IMR-90 (cell line): ENCODE measurements at regions not wholly inside any gene's neighbourhood (a gene's known extent, or its start where the extent isn't known, plus 50 kb on each side); places are given as distances from the start of the nearest gene placed in this dataset.

ENCODE experiments used
- ATAC-seq: fragments of 200-7000 bp; cut with Tn5 transposase; 2 replicates; pipeline ENCODE4 v1.9.1; 2020; ENCODE audit warnings: low read depth, mild to moderate bottlenecking, moderate library complexity
- BruUV-seq: library from RNA; stranded (reverse); fragments of 400-500 nt; replicated peaks from 2 replicates; lab custom pipeline; 2021; lab: Mats Ljungman, UMichigan
- CTCF ChIA-PET: fragments of 300-600 bp; formaldehyde crosslinking; extraction: SDS; loops from one replicate; lab custom pipeline; 2021; ENCODE audit warnings: antibody characterized with exemption; lab: Yijun Ruan, JAX
- POLR2A ChIA-PET: fragments of 300-600 bp; sonication (Branson Sonifier 250); formaldehyde crosslinking; loops from one replicate; lab custom pipeline; 2022; ENCODE audit warnings: antibody characterized with exemption; ENCODE audit not compliant: unreplicated experiment; lab: Charles Lee
- DNase-seq: peaks from one replicate; pipeline ENCODE4 v3.0.0; 2013
- H2AFZ ChIP-seq: replicated peaks from 2 replicates; pipeline ENCODE3; 2013; ENCODE audit warnings: low read length, mild to moderate bottlenecking; ENCODE audit not compliant: poor library complexity
- H2AK5ac ChIP-seq: 2 replicates; pipeline ENCODE4 v1.6.1; 2013; ENCODE audit warnings: low read depth, low read length, inconsistent platforms
- H2AK9ac ChIP-seq: replicated peaks from 2 replicates; pipeline ENCODE3; 2013; ENCODE audit warnings: mild to moderate bottlenecking, low read depth, low read length, moderate library complexity; ENCODE audit not compliant: poor library complexity
- H2BK120ac ChIP-seq: 2 replicates; pipeline ENCODE4 v1.6.1; 2013; ENCODE audit warnings: low read depth, low read length, inconsistent platforms
- H2BK15ac ChIP-seq: 3 replicates; pipeline ENCODE4 v1.6.1; 2013; ENCODE audit warnings: low read depth, low read length, inconsistent platforms
- H2BK20ac ChIP-seq: 2 replicates; pipeline ENCODE4 v1.6.1; 2013; ENCODE audit warnings: low read depth, mild to moderate bottlenecking, inconsistent platforms, low read length, moderate library complexity
- H2BK5ac ChIP-seq: 2 replicates; pipeline ENCODE4 v1.6.1; 2013; ENCODE audit warnings: mild to moderate bottlenecking, low read depth, low read length, inconsistent platforms; ENCODE audit not compliant: poor library complexity, severe bottlenecking
- H3K14ac ChIP-seq: replicated peaks from 2 replicates; pipeline ENCODE4 v1.6.1; 2013; ENCODE audit warnings: low read depth, low read length, inconsistent platforms
- H3K18ac ChIP-seq: 2 replicates; pipeline ENCODE4 v1.6.1; 2013; ENCODE audit warnings: low read depth, low read length, control low read depth
- H3K23ac ChIP-seq: 2 replicates; pipeline ENCODE4 v1.6.1; 2013; ENCODE audit warnings: low read depth, low read length, inconsistent platforms
- H3K27ac ChIP-seq: 2 replicates; pipeline ENCODE4 v1.5.1; 2013; ENCODE audit warnings: mild to moderate bottlenecking, control low read depth, low read length; ENCODE audit not compliant: insufficient read depth
- H3K27me3 ChIP-seq: 2 replicates; pipeline ENCODE4 v1.6.1; 2013; ENCODE audit warnings: low read length; ENCODE audit not compliant: control insufficient read depth, insufficient read depth
- H3K36me3 ChIP-seq: 2 replicates; pipeline ENCODE4 v1.6.1; 2013; ENCODE audit warnings: low read length, mixed read lengths; ENCODE audit not compliant: control insufficient read depth, insufficient read depth
- H3K4ac ChIP-seq: 2 replicates; pipeline ENCODE4 v1.6.1; 2013; ENCODE audit warnings: low read depth, low read length, inconsistent platforms
- H3K4me1 ChIP-seq: 2 replicates; pipeline ENCODE4 v1.6.1; 2013; ENCODE audit warnings: low read length, mixed read lengths; ENCODE audit not compliant: control insufficient read depth, insufficient read depth
- H3K4me2 ChIP-seq: 2 replicates; pipeline ENCODE4 v1.6.1; 2013; ENCODE audit warnings: low read depth, mild to moderate bottlenecking, control low read depth, low read length, moderate library complexity
- H3K4me3 ChIP-seq: 2 replicates; pipeline ENCODE4 v1.5.1; 2013; ENCODE audit warnings: low read depth, mild to moderate bottlenecking, control low read depth, low read length, moderate library complexity; ENCODE audit not compliant: insufficient read depth
- H3K56ac ChIP-seq: 2 replicates; pipeline ENCODE4 v1.6.1; 2013; ENCODE audit warnings: low read length, inconsistent platforms; ENCODE audit not compliant: insufficient read depth; ENCODE audit errors: extremely low read depth
- H3K79me1 ChIP-seq, 2 experiments: 2 replicates each; pipeline ENCODE4 v1.6.1; 2013; ENCODE audit warnings: low read length in 2 of 2, inconsistent platforms in 1 of 2, low read depth in 1 of 2
- H3K9ac ChIP-seq: 2 replicates; pipeline ENCODE4 v1.6.1; 2013; ENCODE audit warnings: low read depth, low read length, control low read depth
- H3K9me1 ChIP-seq: 2 replicates; pipeline ENCODE4 v1.6.1; 2013; ENCODE audit warnings: low read length, inconsistent platforms; ENCODE audit not compliant: insufficient read depth
- H3K9me3 ChIP-seq: 2 replicates; pipeline ENCODE4 v1.6.1; 2013; ENCODE audit warnings: low read length; ENCODE audit not compliant: control insufficient read depth, insufficient read depth
- H4K20me1 ChIP-seq: 2 replicates; pipeline ENCODE4 v1.6.1; 2013; ENCODE audit warnings: low read length, inconsistent platforms; ENCODE audit not compliant: insufficient read depth
- H4K5ac ChIP-seq: 2 replicates; pipeline ENCODE4 v1.6.1; 2013; ENCODE audit warnings: mild to moderate bottlenecking, low read depth, low read length, control low read depth
- H4K8ac ChIP-seq, 2 experiments: 2 replicates each; pipeline ENCODE4 v1.6.1; 2013; ENCODE audit warnings: low read depth in 2 of 2, low read length in 2 of 2, control low read depth in 1 of 2, inconsistent platforms in 1 of 2
- H4K91ac ChIP-seq: 2 replicates; pipeline ENCODE4 v1.6.1; 2013; ENCODE audit warnings: low read depth, low read length, inconsistent platforms; ENCODE audit not compliant: insufficient read depth
- BHLHE40 ChIP-seq: fragments of 150-350 bp; IDR thresholded peaks from 2 replicates; pipeline ENCODE4 v1.6.1; 2016; ENCODE audit warnings: mild to moderate bottlenecking, low read depth, low read length
- ELK1 ChIP-seq: fragments of 150-350 bp; IDR thresholded peaks from 2 replicates; pipeline ENCODE4 v1.6.1; 2016; ENCODE audit warnings: low read depth, mild to moderate bottlenecking, low read length, moderate library complexity, borderline replicate concordance
- FOS ChIP-seq: fragments of 150-350 bp; IDR thresholded peaks from 2 replicates; pipeline ENCODE4 v1.6.1; 2016; ENCODE audit warnings: low read depth, low read length
- MAFK ChIP-seq: IDR thresholded peaks from 2 replicates; pipeline ENCODE4 v1.6.1; 2012; ENCODE audit warnings: low read depth, low read length, improper control_type of control experiment
- MXI1 ChIP-seq: IDR thresholded peaks from 2 replicates; pipeline ENCODE4 v1.6.1; 2012; ENCODE audit warnings: low read depth, mild to moderate bottlenecking, low read length, moderate library complexity, borderline replicate concordance
- NFE2L2 ChIP-seq: fragments of 150-350 bp; IDR thresholded peaks from 2 replicates; pipeline ENCODE4 v1.6.1; 2016; ENCODE audit warnings: low read depth, mild to moderate bottlenecking, low read length
- POLR2A ChIP-seq: IDR thresholded peaks from 2 replicates; pipeline ENCODE4 v1.6.1; 2012; ENCODE audit warnings: mild to moderate bottlenecking, low read depth, low read length
- RAD21 ChIP-seq: IDR thresholded peaks from 2 replicates; pipeline ENCODE4 v1.6.1; 2012; ENCODE audit warnings: low read length, improper control_type of control experiment
- RCOR1 ChIP-seq: IDR thresholded peaks from 2 replicates; pipeline ENCODE4 v1.6.1; 2012; ENCODE audit warnings: mild to moderate bottlenecking, low read length, improper control_type of control experiment; ENCODE audit not compliant: insufficient replicate concordance
- WGBS, 2 experiments: methylation state at CpG; one replicate each; pipeline versions ENCODE4 v1.1.5 to v1.1.7; 2013; ENCODE audit warnings: missing lambda C conversion rate in 2 of 2; ENCODE audit not compliant: insufficient read length in 1 of 2; ENCODE audit errors: extremely low coverage in 2 of 2; 5-methylcytosine and 5-hydroxymethylcytosine counted together
- dilution Hi-C: fragments of 300-500 bp; cut with HindIII; formaldehyde crosslinking; loops from one replicate; pipeline ENCODE4 v1.14.3; 2018; ENCODE audit warnings: low sequenced_read_pairs; ENCODE audit not compliant: unreplicated experiment
- in situ Hi-C: fragments of 300-500 bp; cut with MboI; formaldehyde crosslinking; loops from 3 replicates; pipeline ENCODE4 v1.14.3; 2019; ENCODE audit warnings: low sequenced_read_pairs, inconsistent platforms, mixed read lengths
- intact Hi-C: fragments of 100-400 bp; cut with micrococcal nuclease; formaldehyde crosslinking; loops from 2 replicates; pipeline ENCODE4 v1.10.0; 2022

- no peak for TF ChIP-seq POLR2A
- no peak for TF ChIP-seq NFE2L2
- TF ChIP-seq RAD21, result no peak
- no peak for TF ChIP-seq MAFK
- TF ChIP-seq RCOR1, result no peak
- no peak for TF ChIP-seq BHLHE40
- TF ChIP-seq ELK1, result no peak
- TF ChIP-seq FOS, result no peak
- TF ChIP-seq MXI1, result no peak
- no TSS peak for BruUV-seq
- Histone ChIP-seq H4K8ac (no peak overlapping the region), H3K4me2 (no peak overlapping the region), H3K14ac (no peak overlapping the region), H2AFZ (no peak overlapping the region), H4K5ac (no peak overlapping the region), H3K79me1 (no peaks in the 10 kb centered on the region), H2BK120ac (no peak overlapping the region), H3K27ac (no peak overlapping the region), H3K4me3 (no peak overlapping the region), H3K4me1 (no peaks in the 10 kb centered on the region), H2BK15ac (no peak overlapping the region), H2BK5ac (no peak overlapping the region), H4K91ac (no peak overlapping the region), H3K36me3 (no peaks in the 10 kb centered on the region), H3K18ac (no peak overlapping the region), H4K20me1 (no peaks in the 10 kb centered on the region), H3K9me3 (peaks cover 8% of the 10 kb centered on the region), H2BK20ac (no peak overlapping the region), H2AK9ac (no peak overlapping the region), H3K56ac (no peak overlapping the region), H3K23ac (no peak overlapping the region), H3K9me1 (no peaks in the 10 kb centered on the region), H3K27me3 (no peaks in the 10 kb centered on the region), H3K9ac (no peak overlapping the region), H2AK5ac (no peak overlapping the region), H3K4ac (no peak overlapping the region)
- dilution Hi-C loops, result no loop called here
- in situ Hi-C loops, result no loop called here
- CTCF ChIA-PET, result no interaction called here
- POLR2A ChIA-PET, result no interaction called here
- DNase-seq (no peak), ATAC-seq (no peak)
- intact Hi-C loops, result no loop called here
- 0% methylated on average over 1 of the region's 4 CpGs; no CpG with 5 or more reads in 1 of the 2 experiments for WGBS, 2 experiments
Measured at GRCh38 chr4:162557516-162558106, 393.8 kb upstream of the FSTL5 start.
